GM21367 (cell line): ENCODE measurements at regions not wholly inside any gene's neighbourhood (a gene's known extent, or its start where the extent isn't known, plus 50 kb on each side); places are given as distances from the start of the nearest gene placed in this dataset.

Experiments used
- ATAC-seq: cut with Tn5 transposase; IDR thresholded peaks from one replicate; pipeline ENCODE4 v1.9.1; 2021; ENCODE audit not compliant: unreplicated experiment

- no peak for ATAC-seq
These were observed 471.5 kb downstream of the SPRY1 start for GRCh38 chr4:123867910-123868587.

- no peak for ATAC-seq
These were observed 473.0 kb downstream of the SPRY1 start for GRCh38 chr4:123869286-123870215.

- no peak for ATAC-seq
These were observed 473.8 kb downstream of the SPRY1 start for GRCh38 chr4:123870216-123870876.

GRCh38 chr4:123871341-123871740 lies 474.7 kb downstream of the SPRY1 start:
- ATAC-seq, result no peak

GRCh38 chr4:123874063-123874462 lies 477.5 kb downstream of the SPRY1 start:
- no peak for ATAC-seq

- ATAC-seq, result no peak
These were observed 479.5 kb downstream of the SPRY1 start for GRCh38 chr4:123876143-123876542.

- ATAC-seq, result no peak
These were observed 480.1 kb downstream of the SPRY1 start for GRCh38 chr4:123876671-123877101.

GRCh38 chr4:123877551-123877950 lies 481.0 kb downstream of the SPRY1 start:
- ATAC-seq, result no peak

GRCh38 chr4:123878976-123879375 lies 482.4 kb downstream of the SPRY1 start:
- no peak for ATAC-seq

- no peak for ATAC-seq
These were observed 484.0 kb downstream of the SPRY1 start for GRCh38 chr4:123880631-123881030.

- ATAC-seq, result no peak
These were observed 488.3 kb downstream of the SPRY1 start for GRCh38 chr4:123884922-123885321.

- no peak for ATAC-seq
These were observed 492.9 kb downstream of the SPRY1 start for GRCh38 chr4:123889507-123889906.

- no peak for ATAC-seq
These were observed 494.3 kb downstream of the SPRY1 start for GRCh38 chr4:123890889-123891288.

- no peak for ATAC-seq
These were observed 495.3 kb downstream of the SPRY1 start for GRCh38 chr4:123891881-123892280.

GRCh38 chr4:123892368-123892976 lies 495.9 kb downstream of the SPRY1 start:
- ATAC-seq, result no peak

- no peak for ATAC-seq
These were observed 496.7 kb downstream of the SPRY1 start for GRCh38 chr4:123893011-123893981.

- ATAC-seq, result no peak
These were observed 500.0 kb downstream of the SPRY1 start for GRCh38 chr4:123896446-123897071.

- no peak for ATAC-seq
These were observed 502.5 kb downstream of the SPRY1 start for GRCh38 chr4:123898946-123899666.

- ATAC-seq, result no peak
These were observed 508.3 kb downstream of the SPRY1 start for GRCh38 chr4:123904882-123905281.
